ENCODE measurements at regions not wholly inside any gene's neighbourhood (a gene's known extent, or its start where the extent isn't known, plus 50 kb on each side); places are given as distances from the start of the nearest gene placed in this dataset.

- no peak for TF ChIP-seq POLR2A (IDR thresholded peaks at IDR 0.05; ENCODE audit: low read depth, low read length)
- no peak for TF ChIP-seq POLR2AphosphoS5 (IDR thresholded peaks at IDR 0.05; ENCODE audit: low read depth, low read length)
- no peak for TF ChIP-seq TAF1 (IDR thresholded peaks at IDR 0.05; ENCODE audit: low read depth, low read length)
- no peak for TF ChIP-seq PAX5 (IDR thresholded peaks at IDR 0.05; ENCODE audit: insufficient read depth, low read length, severe bottlenecking)
Observed at GRCh38 chr10:130337696-130338635, 201.8 kb downstream of the GLRX3 start.
